Liver (tissue), 8 donors: ENCODE measurements at regions not wholly inside any gene's neighbourhood (a gene's known extent, or its start where the extent isn't known, plus 50 kb on each side); places are given as distances from the start of the nearest gene placed in this dataset.

ENCODE experiments used
- DNase-seq: peaks from one replicate; pipeline ENCODE4 v3.0.0-alpha.2; 2017; ENCODE audit warnings: low spot score
- H3K27ac ChIP-seq, 2 donors: one replicate each; pipeline ENCODE4 v1.7.0; 2013; ENCODE audit warnings: inconsistent platforms in 2 of 2, low read length in 2 of 2, control low read depth in 1 of 2, low read depth in 1 of 2, mild to moderate bottlenecking in 1 of 2
- H3K27me3 ChIP-seq, 4 donors: one replicate each; pipeline versions ENCODE4 v1.6.1 to v1.7.0; 2013; ENCODE audit warnings: low read length in 3 of 4, inconsistent platforms in 1 of 4, mild to moderate bottlenecking in 1 of 4, moderate library complexity in 1 of 4; ENCODE audit not compliant: control insufficient read depth in 4 of 4, insufficient read depth in 4 of 4
- H3K36me3 ChIP-seq, 4 donors: one replicate each; pipeline versions ENCODE4 v1.6.1 to v1.7.0; 2013; ENCODE audit warnings: low read length in 3 of 4, mild to moderate bottlenecking in 3 of 4, low read depth in 1 of 4, moderate library complexity in 1 of 4; ENCODE audit not compliant: control insufficient read depth in 4 of 4, insufficient read depth in 3 of 4
- H3K4me1 ChIP-seq, 4 donors: one replicate each; pipeline versions ENCODE4 v1.6.1 to v1.7.0; 2013; ENCODE audit warnings: low read length in 3 of 4, mild to moderate bottlenecking in 3 of 4, moderate library complexity in 1 of 4; ENCODE audit not compliant: control insufficient read depth in 4 of 4, insufficient read depth in 4 of 4
- H3K4me3 ChIP-seq, 3 donors: one replicate each; pipeline versions ENCODE4 v1.6.1 to v1.7.0; 2013; ENCODE audit warnings: low read length in 3 of 3, control low read depth in 1 of 3, low read depth in 1 of 3, mild to moderate bottlenecking in 1 of 3
- H3K9ac ChIP-seq, 2 donors: one replicate each; pipeline ENCODE4 v1.7.0; 2013; ENCODE audit warnings: low read length in 2 of 2, mild to moderate bottlenecking in 2 of 2, moderate library complexity in 2 of 2, control low read depth in 1 of 2, low read depth in 1 of 2
- H3K9me3 ChIP-seq, 4 donors: one replicate each; pipeline versions ENCODE4 v1.6.1 to v1.7.0; 2013; ENCODE audit warnings: low read length in 3 of 4; ENCODE audit not compliant: control insufficient read depth in 4 of 4
- ATF3 ChIP-seq: IDR thresholded peaks from 2 replicates; pipeline ENCODE4 v1.6.1; 2016; ENCODE audit warnings: antibody characterized with exemption
- CTCF ChIP-seq: fragments of 150-350 bp; IDR thresholded peaks from 2 replicates; pipeline ENCODE4 v1.5.1; 2017; ENCODE audit warnings: improper control_type of control experiment, low read depth, low read length; ENCODE audit not compliant: missing input control
- EGR1 ChIP-seq, 2 donors: IDR thresholded peaks; 2 replicates each; pipeline ENCODE4 v1.6.1; 2016 to 2018; ENCODE audit warnings: antibody characterized with exemption in 2 of 2, low read depth in 2 of 2
- FOXA1 ChIP-seq: IDR thresholded peaks from 2 replicates; pipeline ENCODE4 v1.6.1; 2016; ENCODE audit warnings: antibody characterized with exemption
- FOXA2 ChIP-seq: IDR thresholded peaks from 2 replicates; pipeline ENCODE4 v1.6.1; 2016; ENCODE audit warnings: antibody characterized with exemption
- GABPA ChIP-seq, 2 donors: IDR thresholded peaks in 1 of 2; conservative IDR thresholded peaks in 1 of 2; 2 replicates each; pipeline ENCODE4 v1.6.1; 2016; ENCODE audit warnings: antibody characterized with exemption in 2 of 2, mild to moderate bottlenecking in 1 of 2, moderate library complexity in 1 of 2
- HNF4A ChIP-seq, 2 donors: conservative IDR thresholded peaks; 2 replicates each; pipeline ENCODE4 v1.6.1; 2016; ENCODE audit warnings: antibody characterized with exemption in 2 of 2, mild to moderate bottlenecking in 2 of 2
- HNF4G ChIP-seq: IDR thresholded peaks from 2 replicates; pipeline ENCODE4 v1.6.1; 2016; ENCODE audit warnings: antibody characterized with exemption
- JUND ChIP-seq, 2 donors: IDR thresholded peaks; 2 replicates each; pipeline ENCODE4 v1.6.1; 2016; ENCODE audit warnings: antibody characterized with exemption in 2 of 2
- MAX ChIP-seq: IDR thresholded peaks from 2 replicates; pipeline ENCODE4 v1.6.1; 2016; ENCODE audit warnings: antibody characterized with exemption
- NR2F2 ChIP-seq: IDR thresholded peaks from 2 replicates; pipeline ENCODE4 v1.6.1; 2016; ENCODE audit warnings: antibody characterized with exemption
- RAD21 ChIP-seq, 2 donors: IDR thresholded peaks; 2 replicates each; pipeline ENCODE4 v1.6.1; 2016; ENCODE audit warnings: antibody characterized with exemption in 2 of 2, mild to moderate bottlenecking in 2 of 2
- REST ChIP-seq: IDR thresholded peaks from 2 replicates; pipeline ENCODE4 v1.6.1; 2016; ENCODE audit warnings: antibody characterized with exemption, mild to moderate bottlenecking
- RXRA ChIP-seq, 2 donors: IDR thresholded peaks; 2 replicates each; pipeline ENCODE4 v1.6.1; 2017 to 2018; ENCODE audit warnings: antibody characterized with exemption in 2 of 2, mild to moderate bottlenecking in 1 of 2
- SP1 ChIP-seq: IDR thresholded peaks from 2 replicates; pipeline ENCODE4 v1.6.1; 2018; ENCODE audit warnings: antibody characterized with exemption, mild to moderate bottlenecking
- TAF1 ChIP-seq: conservative IDR thresholded peaks from 2 replicates; pipeline ENCODE4 v1.6.1; 2016; ENCODE audit warnings: antibody characterized with exemption, mild to moderate bottlenecking
- ZBTB33 ChIP-seq: IDR thresholded peaks from 2 replicates; pipeline ENCODE4 v1.6.1; 2016; ENCODE audit warnings: antibody characterized with exemption
- whole genome bisulfite sequencing: extraction: QIAGEN DNeasy Blood & Tissue Kit; methylation state at CpG from one replicate; pipeline ENCODE4 v1.1.7; 2013; 5-methylcytosine and 5-hydroxymethylcytosine counted together
- donor health status: healthy.
- donor health status: healthy.
- donor health status: healthy.
- donor health status: healthy.
- donor health status: healthy.

- 80% methylated on average over 5 of the region's 5 CpGs for WGBS
- no peak for DNase-seq
- TF ChIP-seq GABPA (IDR thresholded peaks at IDR 0.05 in 1 of 2, conservative IDR thresholded peaks at IDR 0.05 in 1 of 2) (no peak), MAX (no peak), SP1 (no peak), FOXA1 (no peak), EGR1 (IDR thresholded peaks at IDR 0.05; ENCODE audit: low read depth in 2 of 2) (no peak), TAF1 (no peak), ZBTB33 (no peak)
These were observed 330.2 kb downstream of the GABRB3 start for GRCh38 chr15:26442680-26443079.

GRCh38 chr15:26439681-26440080, 333.2 kb downstream of the GABRB3 start:
- peaks cover 0 to 3% (median 0%) of the 10 kb centered on the region in 4 donors for H3K27me3 ChIP-seq
- TF ChIP-seq REST (no peak), GABPA (IDR thresholded peaks at IDR 0.05 in 1 of 2, conservative IDR thresholded peaks at IDR 0.05 in 1 of 2) (no peak), SP1 (no peak), EGR1 (IDR thresholded peaks at IDR 0.05; ENCODE audit: low read depth in 2 of 2) (no peak), MAX (no peak), TAF1 (no peak), NR2F2 (no peak), HNF4G (no peak), RXRA (IDR thresholded peaks at IDR 0.05) (no peak), FOXA1 (no peak), CTCF (no peak), FOXA2 (no peak), HNF4A (conservative IDR thresholded peaks at IDR 0.05) (no peak), ATF3 (no peak), JUND (IDR thresholded peaks at IDR 0.05) (no peak), RAD21 (IDR thresholded peaks at IDR 0.05) (no peak)
- H3K9me3 ChIP-seq, result peaks cover 0 to 3% (median 1%) of the 10 kb centered on the region in 4 donors
- WGBS, result 56% methylated on average over 3 of the region's 3 CpGs
- no peak overlapping the region for H3K27ac ChIP-seq
- no peak for DNase-seq
- H3K4me3 ChIP-seq, result no peak overlapping the region
- H3K36me3 ChIP-seq, result no peaks in the 10 kb centered on the region
- H3K4me1 ChIP-seq, result no peaks in the 10 kb centered on the region
- H3K9ac ChIP-seq, result no peak overlapping the region

More at GRCh38 chr15:26442680-26443079, 330.2 kb downstream of the GABRB3 start:
- H3K9ac ChIP-seq, result no peak overlapping the region
- peaks cover 0 to 3% (median 1%) of the 10 kb centered on the region in 4 donors for H3K9me3 ChIP-seq
- no peak overlapping the region for H3K4me3 ChIP-seq
- H3K4me1 ChIP-seq, result no peaks in the 10 kb centered on the region
- no peaks in the 10 kb centered on the region for H3K36me3 ChIP-seq
- peaks cover 0 to 3% (median 0%) of the 10 kb centered on the region in 4 donors for H3K27me3 ChIP-seq
- no peak overlapping the region for H3K27ac ChIP-seq
